ENCODE measurements at regions not wholly inside any gene's neighbourhood (a gene's known extent, or its start where the extent isn't known, plus 50 kb on each side); places are given as distances from the start of the nearest gene placed in this dataset.
"Not testable (repeated sequence)": the region's sequence is repeated elsewhere in the genome, so short reads cannot be mapped to it uniquely, and the experiment has no call there.

DNA sequence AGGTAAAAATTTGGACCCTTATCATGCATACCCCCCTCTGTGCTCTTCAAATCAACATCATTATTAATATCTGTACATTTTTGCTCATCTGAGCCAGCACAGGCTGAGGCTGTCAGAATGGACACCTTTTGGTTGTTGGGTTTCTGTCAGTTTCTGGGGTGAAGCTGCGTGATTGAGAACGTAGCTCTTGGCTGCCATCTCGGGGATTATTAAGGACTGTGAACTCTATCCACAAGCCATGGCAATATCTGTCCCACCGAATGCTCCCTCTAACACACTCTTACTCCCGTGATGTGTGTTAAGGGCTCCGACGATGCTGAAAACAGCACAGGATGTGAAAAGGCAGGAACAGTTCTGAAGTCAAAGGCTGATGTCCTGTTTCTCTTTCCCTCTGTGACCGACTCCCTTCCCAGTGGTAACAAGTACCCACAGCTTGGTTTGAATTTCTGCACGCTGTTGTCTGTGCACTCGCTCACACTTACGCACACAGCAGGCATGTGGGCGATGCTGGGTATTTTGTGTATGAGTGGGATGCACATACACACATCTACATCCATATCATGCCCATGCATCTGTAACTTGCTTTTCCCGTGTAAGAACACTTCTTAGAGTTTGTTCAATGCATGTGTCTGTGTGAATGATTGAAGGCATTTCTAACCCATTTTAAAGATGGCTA lies 405.6 kb downstream of the TMEM121 start:
- DNase-seq (ENCODE audit: low read depth in 2 of 2), result no peak

DNA sequence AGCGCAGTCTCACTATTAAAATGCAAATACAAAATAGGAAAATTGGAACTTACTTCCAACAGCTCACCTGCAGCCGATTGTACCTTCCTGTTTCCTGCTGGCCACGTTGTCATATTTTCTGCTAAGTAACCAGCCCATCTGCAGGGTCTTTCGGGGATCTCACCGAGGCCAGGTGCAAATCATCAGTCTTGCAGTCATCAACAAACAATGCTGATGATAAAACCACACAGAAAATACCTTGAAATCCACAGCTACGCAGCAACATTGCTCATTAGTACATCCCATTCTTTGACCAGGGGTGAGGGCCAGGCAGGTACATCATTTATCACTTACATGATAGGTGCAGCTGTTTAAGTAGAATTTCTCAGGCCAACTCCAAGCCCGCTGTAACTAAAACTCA lies 406.9 kb downstream of the TMEM121 start:
- no peak for DNase-seq (ENCODE audit: low read depth in 2 of 2)

DNA sequence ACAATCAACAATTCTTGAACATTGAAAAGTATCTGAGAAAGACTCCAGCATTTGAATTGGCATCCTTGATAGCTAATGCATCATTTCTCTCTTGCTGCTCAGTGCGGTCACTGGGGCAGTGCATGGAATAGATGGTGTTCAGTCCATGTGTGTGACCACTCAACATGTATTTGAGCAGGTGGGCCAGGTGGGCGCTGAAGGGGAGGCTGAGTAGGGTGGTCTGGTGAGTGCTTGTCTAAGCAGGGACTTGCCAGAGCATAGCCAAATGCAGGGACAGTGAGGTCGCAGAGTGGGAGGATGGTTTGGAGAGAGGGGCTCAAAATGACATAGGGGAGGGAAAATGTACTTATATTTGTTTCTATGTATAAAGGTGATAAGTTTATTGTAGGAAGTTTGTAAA lies 409.0 kb downstream of the TMEM121 start:
- DNase-seq (ENCODE audit: low read depth in 2 of 2), result no peak

DNA sequence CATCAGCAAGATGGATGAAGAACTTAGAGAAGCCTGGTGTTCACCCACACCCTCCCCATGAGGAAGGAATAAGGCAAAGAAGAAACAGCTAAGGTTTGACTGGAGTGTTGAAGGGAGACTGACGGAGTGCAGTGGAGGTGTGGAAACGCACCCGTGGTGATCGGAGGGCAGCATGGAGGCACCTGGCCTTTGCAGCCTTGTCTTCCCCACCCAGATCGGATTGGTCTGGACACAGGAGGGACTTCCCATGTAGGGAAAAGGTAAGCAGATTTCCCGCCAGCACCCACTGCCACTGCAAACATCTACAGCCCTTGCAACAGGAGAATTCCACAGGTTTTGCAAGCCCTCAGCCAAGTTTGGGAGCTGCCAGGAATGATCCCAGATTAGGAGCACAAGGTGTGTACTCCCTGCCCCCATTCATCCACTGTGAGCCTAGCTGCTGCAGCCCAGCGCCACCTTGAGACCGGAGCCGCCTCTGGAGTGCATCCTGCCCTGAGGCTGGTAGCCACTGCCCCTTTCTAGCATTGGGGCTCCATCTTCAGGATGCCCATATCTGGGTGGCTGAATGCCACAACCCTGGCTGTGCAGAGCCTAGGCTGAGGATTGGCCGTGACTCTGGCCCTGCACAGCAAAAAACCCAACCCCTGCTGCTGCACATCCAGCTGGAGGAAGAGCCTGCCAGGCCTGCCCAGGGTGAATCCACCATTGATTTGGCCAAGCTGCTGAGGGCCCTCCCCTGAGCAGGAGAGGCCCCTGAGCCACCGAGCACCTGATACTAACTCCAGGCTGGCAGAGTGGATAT lies 411.1 kb downstream of the TMEM121 start:
- DNase-seq (ENCODE audit: low read depth in 2 of 2), result no peak

DNA sequence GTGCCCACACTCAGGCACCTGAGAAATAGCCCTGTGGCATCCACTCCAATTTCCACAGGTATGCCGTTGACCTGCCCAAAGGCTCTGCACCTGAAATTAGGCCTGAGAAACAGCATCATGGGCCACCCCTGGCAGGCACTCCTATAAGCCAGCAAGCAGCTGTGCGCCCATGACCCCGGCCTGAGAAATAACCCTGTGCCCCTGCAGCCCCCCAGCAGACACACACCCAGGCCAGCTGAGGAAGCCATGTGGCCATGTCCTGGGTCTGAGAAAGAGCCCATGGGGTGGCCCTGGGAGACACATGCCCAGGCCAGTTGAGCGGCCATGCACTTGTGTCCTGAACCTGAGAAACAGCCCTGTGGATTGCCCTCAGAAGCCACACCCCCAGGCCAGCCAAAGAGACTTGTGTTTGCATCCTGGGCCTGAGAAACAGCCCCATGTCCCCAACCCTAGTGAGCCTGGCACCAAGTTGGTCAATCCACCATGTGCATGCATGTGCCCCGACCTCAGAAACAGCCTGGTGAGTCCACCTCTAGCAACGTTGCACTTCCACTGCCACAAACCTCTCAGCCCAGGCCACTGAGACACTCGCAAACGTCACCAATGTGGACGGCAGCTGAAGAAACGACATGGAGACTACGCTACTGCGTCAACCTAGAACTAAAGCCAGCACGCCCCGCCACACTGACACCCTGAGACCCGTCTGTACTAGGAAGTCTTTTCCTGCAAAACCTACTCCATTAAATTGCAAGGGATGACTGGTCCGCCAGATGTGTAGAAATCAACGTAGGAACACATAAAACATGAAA lies 411.9 kb downstream of the TMEM121 start:
- no peak for DNase-seq (ENCODE audit: low read depth in 2 of 2)

DNA sequence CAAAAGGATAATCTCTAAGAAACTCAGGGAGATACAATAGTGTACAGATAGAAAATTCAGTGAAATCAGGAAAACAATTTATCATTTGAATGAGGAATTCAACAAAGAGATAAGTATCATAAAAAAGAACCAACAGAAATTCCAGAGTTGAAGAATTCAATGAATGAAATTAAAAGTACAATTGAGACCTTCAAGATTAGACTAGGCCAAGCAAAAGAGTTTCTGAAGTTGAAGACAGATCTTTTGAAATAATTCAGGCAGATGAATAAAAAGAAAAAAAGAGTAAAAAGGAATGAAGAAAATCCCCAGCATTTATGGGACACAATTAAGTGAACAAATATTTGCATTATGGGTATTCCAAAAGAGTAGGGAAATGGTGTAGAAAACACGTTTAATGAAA lies 412.6 kb downstream of the TMEM121 start:
- no peak for DNase-seq (ENCODE audit: low read depth in 2 of 2)

DNA sequence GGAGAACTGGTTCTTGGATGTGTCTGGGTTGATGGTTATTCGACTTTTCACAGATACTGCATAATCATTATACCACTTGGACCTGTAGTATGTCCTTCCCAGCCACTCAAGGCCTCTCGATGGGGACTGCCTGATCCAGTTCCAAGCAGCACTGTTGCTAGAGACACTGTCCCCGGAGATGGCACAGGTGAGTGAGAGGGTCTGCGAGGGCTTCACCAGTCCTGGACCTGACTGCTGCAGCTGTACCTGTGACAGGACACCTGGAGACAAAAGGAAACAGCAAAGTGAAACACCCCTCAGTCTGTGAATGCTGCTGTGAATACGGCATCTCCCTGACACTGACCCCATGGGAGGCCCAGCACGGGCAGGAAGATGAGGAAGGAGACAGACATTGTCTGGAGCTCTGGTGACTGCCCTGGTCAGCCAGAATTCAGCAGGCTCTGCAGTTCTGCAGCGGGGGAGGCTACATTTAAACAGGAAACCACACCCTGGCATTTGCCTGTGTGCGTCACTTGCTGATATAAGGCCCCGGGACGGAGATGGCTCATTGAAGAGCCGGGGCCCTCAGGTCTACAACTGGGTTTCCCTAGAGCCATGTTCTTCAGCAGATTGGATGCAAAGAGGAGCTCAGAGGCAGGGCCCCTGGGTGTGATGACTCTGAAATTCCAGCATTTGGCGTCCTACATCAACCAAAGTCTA lies 413.6 kb downstream of the TMEM121 start:
- DNase-seq (ENCODE audit: low read depth in 2 of 2), result no peak

DNA sequence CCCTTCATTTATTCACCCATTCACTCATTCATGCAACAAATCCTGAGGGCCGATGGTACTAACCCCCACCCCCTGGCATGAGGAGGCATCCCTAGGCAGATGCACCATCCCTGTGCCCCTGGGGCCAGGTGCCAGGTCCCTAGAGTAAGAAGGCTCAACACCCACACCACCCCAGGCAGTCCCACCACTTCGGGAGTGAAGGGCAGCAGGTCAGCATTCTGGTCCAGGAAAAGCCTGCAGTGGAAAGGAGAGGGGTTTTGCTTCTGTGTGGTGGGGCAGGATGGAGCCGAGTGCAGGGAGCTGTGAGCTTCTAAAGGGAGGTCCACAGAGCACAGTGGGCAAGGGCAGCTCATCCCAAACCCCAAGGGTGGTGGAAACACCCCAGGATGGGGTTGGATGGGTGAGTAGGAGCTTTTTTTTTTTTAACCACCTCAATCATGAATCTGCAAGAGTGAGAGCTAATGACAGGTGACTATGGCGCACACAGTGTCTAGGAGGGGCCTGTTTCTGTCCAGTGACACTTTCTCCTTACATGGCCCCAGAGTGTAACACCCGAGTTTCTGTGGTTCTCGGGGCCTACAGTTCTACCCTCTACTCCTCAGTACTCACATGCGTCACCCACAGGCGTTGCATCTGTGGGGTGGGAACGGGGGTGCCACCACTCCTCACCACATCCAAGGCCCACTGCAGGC lies 414.3 kb downstream of the TMEM121 start:
- DNase-seq (ENCODE audit: low read depth in 2 of 2), result no peak

DNA sequence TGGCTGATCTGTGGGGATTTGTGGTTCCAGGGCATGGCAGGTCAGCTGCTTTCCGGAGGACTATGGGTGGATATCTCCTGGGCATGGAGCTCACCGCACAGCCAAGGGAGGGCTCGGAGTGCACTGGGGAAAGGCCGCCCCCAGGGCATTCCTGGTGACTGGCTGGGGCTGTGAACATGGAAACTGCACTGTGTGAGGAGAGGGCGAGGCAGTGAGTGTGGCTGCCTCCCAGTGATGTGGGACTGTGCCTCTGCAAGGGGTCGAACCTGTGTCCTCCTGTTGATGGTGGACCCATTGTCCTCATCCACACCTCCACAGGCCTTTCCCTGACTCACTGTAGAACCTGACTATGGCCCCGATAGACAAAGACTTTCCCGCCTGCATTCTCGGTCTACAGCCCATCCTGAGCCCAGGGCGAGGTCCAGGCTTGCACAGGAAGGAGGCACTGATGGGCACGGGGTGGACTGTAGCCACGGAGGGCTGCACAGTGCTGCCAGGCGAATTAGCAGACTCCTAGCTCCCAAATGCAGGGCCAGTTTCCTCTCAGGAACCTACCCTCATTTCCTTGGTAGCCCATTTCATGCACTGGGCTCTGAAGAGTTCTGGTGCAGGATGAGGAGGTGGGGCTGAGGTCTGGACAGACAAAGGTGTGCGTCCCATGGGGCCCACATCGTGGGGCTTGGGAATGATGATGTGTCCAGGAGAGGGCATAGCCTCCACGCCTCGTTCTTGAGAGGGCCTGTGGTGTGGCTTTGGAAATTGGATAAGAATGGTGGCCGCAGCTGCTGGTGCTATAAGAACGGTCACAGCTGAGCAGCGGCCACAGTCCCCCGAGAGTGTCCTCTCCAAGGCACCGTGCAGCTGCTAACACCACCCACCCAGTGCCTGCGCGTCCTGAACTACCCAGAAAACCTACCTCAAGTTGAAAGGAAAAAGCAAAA lies 415.1 kb downstream of the TMEM121 start:
- DNase-seq (ENCODE audit: low read depth in 2 of 2), result no peak

DNA sequence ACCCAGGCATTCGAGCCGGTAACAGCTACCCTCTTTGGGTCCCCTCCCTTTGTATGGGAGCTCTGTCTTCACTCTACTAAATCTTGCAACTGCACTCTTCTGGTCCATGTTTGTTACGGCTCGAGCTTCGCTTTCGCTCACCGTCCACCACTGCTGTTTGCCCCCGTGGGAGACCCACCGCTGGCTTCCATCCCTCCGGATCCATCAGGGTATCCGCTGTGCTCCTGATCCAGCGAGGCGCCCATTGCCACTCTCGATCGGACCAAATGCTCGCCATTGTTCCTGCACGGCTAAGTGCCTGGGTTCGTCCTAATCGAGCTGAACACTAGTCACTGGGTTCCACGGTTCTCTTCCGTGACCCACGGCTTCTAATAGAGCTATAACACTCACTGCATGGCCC lies 416.3 kb downstream of the TMEM121 start:
- not testable (repeated sequence) for DNase-seq (ENCODE audit: low read depth in 2 of 2)

DNA sequence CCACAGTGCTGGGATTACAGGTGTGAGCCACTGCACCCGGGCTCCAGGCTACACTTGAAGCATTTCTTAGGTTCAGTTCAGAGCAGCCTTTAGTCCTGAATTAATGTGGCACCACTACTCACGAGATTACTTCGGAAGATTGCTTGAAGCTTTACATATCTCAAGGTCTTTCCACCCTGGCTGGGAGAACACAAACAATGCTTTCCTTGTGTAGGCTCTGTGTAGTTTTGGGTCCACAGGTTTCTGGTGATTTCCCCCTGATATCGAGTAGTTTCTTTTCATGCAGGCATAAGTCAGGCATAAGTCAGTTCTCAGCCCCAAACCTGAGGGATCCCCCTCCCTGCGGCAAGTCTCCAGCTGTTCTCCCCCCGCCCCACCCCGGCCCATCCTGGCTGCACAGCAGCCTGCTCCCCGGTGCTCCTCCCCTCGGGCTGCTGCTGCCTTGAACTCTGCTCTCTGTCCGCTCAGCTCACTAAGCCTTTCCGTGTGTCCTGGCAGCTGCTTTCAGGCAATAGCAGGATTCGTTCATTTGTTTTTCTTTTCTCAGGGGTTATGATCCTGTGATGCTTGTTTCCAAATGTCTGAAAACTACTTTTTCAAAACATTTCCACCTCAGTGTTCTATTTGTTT lies 417.7 kb downstream of the TMEM121 start:
- no peak for DNase-seq (ENCODE audit: low read depth in 2 of 2)

DNA sequence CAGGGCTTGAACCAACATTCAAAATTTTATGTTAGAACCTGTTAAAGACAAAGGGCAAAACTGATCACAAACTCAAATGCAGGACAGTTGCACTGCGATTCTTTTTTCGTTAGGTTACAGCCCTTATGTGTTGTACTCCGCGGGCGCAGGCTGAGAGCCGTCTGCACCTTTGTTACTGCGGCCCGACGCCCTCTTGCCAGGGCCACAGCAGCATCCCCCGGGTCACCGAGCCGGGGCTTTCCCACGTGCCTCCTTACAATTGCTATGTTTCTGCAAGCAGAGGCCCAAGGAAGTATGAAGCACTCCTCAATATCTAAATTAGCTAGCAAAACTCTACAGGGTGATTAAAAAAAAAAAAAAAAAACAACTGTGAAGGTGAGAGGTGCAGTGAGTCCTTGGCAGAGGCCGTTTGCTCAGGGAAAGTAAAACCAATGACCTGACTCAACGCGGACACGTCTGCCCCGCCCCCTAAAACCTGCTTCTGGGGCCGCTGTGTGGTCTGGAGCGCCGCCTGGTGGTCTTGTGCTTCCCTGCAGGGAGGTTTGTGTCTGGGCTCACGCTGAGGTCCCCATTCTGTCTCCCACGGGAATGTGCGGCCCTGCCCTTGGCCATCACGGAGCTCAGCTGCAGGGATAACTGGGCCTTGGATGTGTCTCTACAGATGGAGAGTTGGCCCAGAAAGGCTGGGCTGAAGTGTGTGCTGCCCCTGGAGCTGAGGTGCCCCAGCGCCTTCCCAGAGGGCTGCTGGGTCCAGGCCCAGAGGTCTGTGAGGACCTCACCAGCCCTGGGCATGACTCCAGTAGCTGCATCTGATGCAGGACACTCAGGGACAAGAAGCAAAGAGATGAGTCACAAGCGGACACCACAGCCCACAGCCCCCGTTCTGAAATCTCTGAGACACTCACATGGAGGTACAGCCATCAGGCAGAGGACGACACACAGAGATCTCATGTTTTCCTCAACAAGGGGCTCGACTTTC lies 418.5 kb downstream of the TMEM121 start:
- peak; percentile 73 to 77 for DNase-seq (ENCODE audit: low read depth in 2 of 2)

DNA sequence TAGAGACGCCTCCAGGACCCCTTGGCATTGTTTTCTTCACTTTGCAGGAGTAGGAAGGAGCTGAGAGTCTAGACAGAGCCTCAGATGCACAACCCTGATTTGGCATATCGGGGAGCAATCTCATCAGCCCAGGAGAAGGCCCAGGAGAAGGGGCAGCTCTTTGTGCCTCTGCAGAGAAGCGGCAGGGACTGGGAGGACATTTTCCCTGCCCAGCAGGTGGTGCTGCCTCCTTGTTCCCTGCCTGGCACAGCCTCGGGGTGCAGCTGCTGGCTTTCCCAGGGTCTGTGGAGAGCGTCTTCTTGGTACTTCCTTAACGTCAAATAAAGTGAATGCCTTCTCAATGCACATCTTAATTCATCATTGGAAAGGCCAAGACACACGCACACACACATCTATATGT lies 419.5 kb downstream of the TMEM121 start:
- no peak for DNase-seq (ENCODE audit: low read depth in 2 of 2)

DNA sequence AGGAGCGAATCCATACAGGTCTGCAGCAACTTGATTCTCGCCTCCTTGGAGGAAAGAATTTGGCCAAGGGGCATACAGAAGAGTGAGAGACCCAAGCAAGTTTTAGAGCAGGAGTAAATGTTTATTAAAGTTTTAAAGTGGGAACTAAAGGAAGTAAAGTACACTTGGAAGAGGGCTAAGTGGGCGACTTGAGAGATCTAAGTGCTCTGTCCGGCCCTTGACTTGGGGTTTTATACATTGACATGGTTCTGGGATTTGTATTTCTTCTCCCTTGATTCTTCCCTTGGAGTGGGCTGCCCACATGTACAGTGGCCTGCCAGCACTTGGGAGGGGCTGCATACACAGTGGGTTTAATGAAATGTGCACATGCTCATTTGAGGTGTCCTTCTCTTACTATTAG lies 421.2 kb downstream of the TMEM121 start:
- DNase-seq (ENCODE audit: low read depth in 2 of 2), result no peak

DNA sequence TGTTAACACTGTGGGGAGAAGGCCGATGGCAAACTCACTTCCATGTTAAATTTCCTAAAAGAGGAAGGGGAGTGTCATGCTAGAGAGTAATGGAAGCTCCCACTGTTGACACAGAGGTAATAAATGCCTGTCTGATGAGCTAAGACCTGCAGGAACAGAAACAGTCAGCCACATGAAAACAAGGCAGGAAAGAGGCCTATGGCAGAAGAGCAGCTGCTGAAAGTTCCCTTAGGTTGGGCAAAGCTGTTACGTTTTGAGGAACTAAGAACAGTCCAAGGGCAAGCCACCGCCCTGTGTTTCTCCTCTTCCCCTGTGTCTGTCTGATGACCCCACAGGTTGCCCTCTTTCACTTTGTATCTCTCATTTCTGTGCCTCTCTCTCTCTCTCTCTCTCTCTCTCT lies 422.6 kb downstream of the TMEM121 start:
- not testable (repeated sequence) for DNase-seq (ENCODE audit: low read depth in 2 of 2)

DNA sequence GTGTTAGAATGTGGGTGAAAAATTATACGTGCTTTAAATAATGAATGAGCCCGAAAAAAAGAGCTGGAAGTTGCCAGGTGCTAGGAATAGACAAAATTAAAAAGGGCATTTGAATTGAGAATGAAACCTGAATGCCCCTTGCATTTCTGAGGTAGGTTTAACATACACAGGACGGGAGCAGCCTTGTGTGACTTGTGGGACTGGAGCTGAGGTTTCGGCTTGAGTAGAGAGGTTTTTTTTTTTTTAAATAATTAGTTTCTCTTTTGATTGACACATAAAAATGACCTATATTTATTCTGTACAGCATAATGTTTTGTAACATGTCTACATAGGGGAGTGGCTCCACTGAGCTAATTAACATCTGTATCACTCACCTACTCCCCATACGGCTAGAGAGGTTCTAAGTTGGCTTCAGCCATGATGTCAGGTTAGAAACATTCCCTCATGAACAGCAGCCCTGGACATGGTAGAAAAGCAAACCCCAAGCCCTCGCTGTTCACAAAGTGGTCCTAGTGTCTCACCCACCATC lies 424.0 kb downstream of the TMEM121 start:
- not testable (repeated sequence) for DNase-seq (ENCODE audit: low read depth in 2 of 2)

DNA sequence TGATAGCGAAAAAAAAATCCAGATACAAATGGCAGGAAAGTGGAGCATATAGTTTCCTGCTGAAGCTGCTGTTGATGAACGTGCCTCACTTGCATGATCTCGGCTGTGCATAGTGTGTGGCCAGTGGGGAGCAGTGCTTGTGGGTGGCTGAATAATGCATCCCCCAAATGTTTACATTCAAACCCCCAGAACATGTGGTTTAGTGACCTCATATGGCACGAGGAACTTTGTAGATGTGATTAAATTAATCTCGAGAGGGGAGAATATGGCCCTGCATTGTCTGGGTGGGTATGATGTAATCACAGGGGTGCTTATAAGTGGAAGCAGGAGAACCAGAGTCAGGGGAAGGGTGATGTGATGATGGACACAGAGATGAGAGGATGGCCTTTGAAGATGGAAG lies 425.0 kb downstream of the TMEM121 start:
- DNase-seq (ENCODE audit: low read depth in 2 of 2), result no peak

DNA sequence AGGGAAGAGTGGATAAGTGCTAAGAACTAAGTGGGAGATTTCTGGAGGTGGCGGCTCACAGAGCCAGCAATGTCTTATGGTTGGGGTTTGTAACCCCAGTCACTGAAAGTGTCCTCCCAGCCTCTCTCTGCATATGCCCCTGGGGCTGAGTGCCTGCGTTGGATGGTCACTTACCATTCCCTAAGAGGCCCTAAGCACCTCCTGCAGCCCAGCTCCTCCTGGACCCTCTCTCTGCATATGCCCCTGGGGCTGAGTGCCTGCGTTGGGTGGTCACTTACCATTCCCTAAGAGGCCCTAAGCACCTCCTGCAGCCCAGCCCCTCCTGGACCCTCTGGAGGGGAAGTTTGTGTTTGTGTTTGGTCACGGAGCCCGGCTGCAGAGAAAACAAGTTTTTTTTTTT lies 425.8 kb downstream of the TMEM121 start:
- DNase-seq (ENCODE audit: low read depth in 2 of 2), result no peak
